GM19372 (cell line): ENCODE measurements at regions not wholly inside any gene's neighbourhood (a gene's known extent, or its start where the extent isn't known, plus 50 kb on each side); places are given as distances from the start of the nearest gene placed in this dataset.

Experiments
- ATAC-seq: cut with Tn5 transposase; IDR thresholded peaks from one replicate; pipeline ENCODE4 v1.9.1; 2021; ENCODE audit warnings: mild to moderate bottlenecking, low read depth, moderate library complexity; ENCODE audit not compliant: unreplicated experiment

DNA sequence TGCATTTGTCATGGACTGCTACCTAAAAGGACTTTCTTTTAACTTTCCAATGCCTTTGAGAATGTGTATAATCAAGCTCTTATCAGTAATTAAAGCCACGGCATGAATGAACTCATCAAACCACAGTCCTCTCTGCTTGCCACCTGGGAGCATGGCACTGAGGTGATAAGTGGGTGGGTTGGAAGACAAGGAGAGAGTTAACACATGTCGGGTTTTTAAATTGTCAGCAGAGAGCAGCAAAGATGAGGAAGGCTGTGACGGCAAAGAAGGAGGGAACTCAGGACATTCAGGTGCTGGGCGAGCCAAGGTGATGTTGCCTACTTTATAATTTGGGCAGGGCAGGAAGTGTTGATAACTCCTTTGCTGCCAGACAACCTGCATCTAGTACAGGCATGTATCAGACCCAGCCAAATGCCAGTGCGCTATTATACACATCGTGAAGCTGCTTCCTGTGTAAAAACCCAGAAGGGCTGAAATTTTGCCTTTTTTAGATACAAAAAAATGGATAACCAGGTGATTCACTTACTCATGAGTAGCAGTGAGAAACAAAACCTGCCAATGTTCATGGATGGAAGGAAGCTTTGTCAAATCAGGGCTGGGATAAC, 269.1 kb downstream of the KIF4B start:
- ATAC-seq, result no peak

DNA sequence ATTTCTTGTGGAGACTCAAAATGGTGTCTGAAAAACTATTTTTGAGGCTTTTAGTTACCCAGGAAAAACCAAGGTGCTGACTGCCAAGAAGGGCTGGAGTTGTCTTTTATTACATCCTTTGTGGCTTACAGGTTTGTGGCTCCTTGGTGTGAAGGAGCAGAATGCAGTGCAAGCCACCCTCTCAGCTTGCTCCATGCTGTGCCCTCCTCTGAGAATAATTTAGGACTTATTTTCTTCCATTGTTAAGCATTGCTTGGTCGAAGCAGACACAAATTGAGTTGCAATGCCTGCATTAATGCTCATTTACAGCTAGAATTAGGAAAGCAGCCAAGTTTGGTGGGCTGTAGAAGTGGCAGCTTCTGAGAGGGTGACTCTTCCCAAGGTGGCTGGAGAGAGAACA, 272.2 kb downstream of the KIF4B start:
- no peak for ATAC-seq

DNA sequence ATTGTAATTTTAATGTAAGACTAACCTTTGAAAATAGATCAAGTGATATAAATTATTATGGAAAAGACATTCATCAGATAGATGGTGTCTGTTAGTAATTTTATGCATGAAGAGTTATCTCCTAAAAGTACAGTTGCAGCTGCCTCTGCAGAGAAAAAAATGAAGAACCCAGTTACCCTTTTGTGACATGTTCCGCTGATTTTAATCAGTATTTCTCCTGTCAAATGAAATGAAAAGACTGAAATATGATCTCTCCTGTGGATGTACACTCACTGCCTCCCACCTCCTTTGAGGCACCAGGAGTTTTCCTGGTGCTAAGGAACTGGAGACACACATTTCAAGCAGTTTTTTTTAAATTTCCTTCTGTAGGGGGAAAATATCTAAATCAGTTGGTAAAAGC, 277.4 kb downstream of the KIF4B start:
- ATAC-seq, result no peak

DNA sequence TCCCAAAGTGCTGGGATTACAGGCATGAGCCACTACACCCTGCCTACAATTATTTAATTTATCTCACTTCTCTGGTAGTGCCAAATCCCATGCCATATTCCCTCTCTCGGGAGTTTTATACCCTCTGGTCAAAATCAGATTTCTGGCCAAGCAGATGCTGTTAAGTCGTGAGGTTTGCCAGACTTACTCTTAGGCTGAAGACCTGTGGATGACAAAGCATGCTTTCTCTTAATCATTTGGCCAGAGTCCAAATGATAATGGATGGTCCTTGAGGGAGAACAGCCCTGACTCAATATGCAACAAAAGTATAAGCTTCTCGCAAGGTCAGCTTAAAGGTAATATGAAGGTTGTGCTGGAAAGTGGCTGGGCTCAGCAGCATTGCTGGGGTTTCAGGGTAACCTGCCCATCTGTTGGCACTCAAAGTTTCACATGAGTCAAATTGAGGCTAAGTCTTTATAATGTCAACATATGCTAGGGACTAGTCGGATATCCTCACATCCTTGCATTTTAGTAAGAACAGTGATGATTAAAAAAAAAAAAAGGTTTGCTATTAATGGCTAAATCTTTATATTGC, 280.1 kb downstream of the KIF4B start:
- ATAC-seq, result no peak

DNA sequence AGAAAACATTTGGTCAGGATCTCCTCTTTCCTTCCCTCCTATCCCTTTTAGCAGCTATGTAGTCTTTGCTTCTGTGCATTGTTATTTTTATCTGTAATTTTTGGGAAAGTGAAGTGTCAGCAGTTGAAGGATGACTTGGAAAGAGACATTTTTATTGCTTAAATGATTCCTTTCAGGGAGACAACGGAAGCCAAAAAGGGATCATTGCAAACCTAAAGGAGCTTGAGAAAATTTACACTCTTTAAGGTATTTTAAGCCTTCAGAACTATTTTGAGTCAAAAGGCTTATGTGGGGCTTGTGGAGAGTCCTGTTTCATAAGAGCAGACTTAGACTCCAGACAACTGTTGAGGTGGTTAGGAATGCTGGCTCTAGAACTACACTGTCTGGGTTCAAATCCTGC, 281.6 kb downstream of the KIF4B start:
- ATAC-seq, result no peak

DNA sequence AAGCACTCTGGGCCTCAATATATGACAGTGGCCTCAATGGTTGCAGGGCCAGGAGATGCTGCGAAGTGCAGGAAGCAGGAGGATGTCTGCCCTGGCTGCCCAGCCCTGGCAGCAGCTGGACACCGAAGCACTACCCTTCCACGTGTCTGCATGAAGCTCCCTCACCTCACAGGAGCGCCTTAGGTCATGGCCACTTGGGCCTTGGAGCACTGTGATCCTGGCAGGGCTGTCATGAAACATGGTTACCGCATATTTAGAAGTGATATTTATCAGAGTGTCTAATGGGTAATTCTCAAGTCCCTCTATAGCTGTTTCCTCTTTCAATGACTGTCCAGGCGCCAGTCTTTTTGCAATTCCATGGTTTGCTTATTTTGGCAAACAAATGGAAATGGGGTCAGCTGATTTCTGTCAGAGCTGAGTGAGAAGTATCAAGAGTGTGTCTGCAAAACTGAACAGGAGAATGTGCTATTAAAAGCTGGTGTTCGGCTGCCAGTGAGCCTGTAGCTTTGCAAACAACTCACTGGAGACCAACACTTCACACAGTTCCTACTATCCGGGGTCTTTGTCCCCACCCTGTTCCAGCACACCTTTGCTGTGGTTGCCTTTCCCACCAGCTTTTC, 285.9 kb downstream of the KIF4B start:
- ATAC-seq, result no peak

DNA sequence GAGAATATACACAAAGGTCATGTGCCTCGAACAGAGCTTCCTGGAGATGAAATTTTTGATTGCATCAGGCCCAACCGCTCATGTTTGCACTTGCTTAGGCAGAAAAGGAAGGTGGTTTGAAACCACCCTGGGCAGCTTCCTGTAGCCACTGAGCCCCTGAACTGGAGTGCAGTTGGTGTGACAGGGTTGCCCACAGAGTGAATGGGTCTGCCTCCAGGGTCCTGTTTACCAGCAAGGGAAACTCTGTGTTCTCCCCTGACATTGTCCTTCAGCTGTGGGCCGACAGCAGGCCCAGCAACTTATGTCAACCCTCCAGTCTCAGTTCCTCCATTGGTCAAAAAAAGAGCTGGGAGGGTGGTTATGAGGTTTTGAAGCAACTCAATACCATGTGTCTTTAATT, 289.6 kb downstream of the KIF4B start:
- ATAC-seq, result no peak

DNA sequence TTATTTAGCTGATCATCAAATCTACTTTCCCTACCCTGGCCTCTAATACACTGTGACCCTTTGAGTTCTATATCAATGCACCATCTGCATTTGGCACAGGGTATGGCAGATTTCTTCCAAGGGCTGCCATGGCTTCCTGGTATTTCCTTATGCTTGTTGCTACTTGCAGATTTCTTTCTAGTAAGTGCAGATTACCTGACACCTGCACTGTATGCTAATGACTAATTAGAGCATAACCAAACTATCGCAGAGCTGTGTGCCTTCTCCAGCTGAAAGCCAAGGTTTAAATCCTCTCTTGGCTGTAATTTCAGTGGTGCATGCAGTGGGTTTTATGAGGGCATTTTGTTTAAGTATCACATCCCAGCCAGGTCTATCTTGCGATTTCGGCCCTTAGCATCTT, 293.7 kb downstream of the KIF4B start:
- ATAC-seq, result no peak

DNA sequence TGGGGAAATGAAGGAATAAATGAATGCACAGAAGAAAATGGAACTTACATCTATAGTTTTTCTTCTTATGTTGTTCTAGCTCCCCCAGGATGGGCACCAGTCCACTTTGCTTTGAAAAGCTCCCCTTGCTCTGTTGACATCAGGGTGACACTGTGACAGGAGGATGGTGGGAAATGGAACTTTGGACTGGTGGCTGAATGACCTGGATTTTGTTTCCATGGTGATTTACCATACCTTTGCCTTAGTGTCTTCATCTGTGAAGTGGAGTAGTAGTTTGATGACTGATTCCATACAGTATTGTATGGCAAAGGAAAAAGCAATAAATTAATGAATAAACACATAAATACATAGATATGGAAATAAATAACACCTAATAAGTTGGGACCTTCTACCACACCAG, 294.7 kb downstream of the KIF4B start:
- no peak for ATAC-seq

DNA sequence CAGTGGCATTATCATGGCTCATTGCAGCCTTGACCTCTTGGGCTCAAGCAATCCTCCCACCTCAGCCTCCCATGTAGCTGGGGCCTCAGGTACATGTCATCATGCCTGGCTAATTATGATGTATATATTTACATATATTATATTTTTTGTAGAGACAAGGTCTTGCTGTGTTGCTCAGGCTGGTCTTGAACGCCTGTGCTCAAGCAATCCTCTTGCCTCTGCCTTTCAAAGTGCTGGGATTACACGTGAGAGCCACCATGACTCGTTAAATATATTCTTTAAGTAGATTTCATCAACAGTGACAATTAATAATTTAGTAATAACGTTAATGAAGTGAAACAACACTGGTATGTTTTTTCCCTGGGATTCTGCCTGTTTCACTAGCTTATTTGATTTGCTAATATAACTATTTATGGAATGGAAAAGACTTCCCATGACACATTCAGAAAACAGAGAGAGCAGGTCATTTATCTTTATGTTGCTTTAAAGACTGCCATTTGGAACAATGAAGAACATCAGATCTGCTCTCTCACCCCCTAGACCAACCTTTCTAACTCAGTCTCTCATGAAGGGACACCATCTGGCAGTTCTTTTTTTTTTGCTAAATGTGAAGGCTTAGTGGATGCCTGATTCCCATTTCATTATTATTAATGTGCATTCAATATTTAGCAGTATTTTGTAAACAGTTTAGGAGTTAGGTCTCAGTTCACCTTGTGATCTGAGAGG, 295.6 kb downstream of the KIF4B start:
- no peak for ATAC-seq

DNA sequence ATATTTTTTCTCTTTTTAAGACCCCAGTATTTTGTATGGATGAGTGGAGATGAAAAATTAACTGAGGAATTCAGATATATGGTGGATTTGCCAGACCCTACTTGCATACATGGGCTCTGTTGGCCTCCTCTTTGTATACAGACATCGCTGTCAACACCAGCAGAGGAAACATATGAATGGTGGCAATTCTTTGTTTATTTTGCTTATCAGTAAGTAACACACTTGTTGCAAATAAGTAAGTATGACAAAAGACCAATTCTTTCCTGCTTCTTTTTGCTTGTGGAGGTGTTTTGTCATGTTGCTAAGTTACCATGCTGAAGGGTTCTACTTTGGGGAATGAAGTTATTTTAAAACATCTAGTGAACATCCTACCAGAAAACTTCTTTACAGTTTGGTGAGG, 298.2 kb downstream of the KIF4B start:
- ATAC-seq, result no peak

DNA sequence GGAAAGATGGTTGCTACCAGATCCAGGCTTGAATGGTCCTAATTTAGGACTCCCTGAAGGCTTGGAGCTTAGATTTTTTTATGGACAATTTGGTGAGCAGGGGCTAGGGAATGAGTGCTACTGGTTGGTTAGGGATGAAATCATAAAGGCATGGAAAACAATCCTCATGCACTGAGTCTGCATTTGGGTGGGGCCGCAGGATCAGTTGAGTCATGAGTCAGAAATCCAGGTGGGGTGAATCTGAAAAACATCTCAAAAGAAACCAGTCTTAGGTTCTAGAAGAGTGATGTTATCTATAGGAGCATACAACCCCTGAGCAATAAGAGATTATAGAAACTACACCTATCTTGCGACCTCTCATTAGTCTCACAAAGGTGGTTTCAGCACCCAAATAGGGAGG, 300.0 kb downstream of the KIF4B start:
- ATAC-seq, result no peak

DNA sequence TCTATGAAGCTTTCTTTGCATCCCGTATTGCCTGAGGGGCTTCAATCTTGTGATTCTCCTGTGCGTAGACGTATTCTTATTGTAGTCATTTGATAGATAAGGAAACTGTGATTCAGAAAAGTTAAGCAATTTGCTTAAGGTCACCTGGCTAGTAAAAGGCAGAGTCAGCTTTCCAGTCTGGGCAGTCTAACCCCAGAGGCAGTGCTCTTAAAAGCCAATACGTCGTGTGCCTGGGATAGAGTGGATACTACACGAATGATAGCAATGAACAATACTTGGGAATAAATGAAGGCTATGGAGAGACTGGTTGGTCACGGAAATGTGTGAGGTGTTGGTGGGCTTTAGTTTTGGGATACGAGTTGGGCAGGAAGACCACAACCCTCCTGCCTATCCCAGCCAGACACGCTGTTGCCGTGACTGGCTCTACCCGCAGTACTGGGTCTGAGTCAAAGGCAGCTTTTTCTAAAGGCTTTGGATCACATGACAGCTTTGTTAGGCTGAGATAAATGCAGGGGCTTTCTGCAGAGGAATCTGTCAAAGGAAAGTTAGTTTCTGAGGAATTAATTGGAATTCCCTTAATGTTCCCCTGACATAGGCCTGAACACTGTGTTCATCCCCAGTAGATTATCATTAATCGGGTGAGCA, 302.6 kb downstream of the KIF4B start:
- ATAC-seq, result no peak

DNA sequence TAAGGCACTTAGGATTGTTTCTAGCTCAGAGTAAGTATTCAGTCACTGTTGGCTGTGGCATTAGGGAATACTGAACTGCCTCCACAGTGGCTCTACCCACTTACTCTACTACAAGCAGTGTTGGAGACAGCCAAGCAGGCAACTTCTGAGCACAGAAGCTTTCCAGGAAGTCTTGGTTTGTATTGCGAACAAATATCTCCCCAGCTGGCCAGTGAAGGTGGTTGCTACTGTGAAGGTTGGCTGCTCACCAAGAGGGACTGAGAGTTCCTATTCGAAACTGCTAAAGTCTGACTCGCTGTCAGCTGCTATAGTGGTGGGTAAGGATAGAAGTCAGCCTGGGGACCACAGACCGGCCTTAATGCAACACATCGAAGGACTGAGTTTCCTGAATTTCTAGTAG, 319.1 kb downstream of the KIF4B start:
- no peak for ATAC-seq

DNA sequence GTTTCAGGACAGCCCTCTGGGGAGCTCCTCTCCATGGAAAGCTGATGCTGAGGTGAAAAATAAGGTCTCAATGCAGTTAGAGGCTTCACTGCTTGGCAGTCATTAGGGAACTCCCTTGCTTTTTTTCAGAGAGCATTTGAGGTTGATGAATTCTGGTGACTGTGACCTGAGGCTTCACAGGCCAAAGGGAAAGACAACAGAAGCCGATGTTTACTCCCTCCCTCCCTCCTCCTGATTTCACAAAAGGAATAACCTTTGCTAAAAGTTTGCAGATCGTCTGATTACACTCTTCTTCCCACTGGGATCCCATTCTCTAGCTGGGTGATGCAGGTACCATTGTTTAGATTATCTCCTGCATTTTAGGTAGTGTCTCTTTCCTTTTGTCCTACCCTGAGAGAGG, 329.4 kb downstream of the KIF4B start:
- no peak for ATAC-seq

DNA sequence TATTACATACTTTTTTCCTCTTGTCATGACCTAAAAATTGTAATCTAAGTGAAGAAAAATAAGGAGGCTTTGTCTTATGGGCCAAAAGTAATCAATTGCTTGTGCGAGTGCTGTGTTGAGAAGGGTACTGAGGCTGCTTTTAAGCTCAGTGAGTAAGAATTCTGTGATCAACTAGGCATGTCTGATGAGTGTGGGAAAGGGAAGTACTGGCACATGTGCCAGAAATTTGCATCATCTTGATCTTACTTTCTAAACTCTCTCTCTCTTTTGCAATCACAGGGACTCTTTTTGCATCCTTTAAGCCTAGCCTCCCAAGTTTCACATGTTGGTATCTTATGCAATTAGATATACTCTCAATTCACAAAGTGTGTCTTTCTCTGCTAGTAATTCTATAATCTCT, 329.9 kb downstream of the KIF4B start:
- ATAC-seq, result no peak

DNA sequence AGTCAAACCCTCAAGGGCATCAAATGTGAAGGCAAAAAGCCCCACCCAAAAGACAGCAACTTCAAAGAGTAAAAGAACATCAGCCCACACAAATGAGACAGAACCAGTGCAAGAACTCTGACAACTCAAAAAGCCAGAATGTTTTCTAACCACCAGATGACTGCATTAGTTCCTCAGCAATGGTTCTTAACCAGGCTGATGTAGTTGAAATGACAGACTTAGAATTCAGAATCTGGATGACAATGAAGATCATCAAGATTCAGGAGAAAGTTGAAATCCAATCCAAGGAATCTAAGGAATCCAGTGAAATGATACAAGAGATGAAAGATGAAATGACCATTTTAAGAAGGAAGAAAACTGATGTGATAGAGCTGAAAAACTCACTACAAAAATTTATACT, 339.7 kb downstream of the KIF4B start:
- ATAC-seq, result no peak

DNA sequence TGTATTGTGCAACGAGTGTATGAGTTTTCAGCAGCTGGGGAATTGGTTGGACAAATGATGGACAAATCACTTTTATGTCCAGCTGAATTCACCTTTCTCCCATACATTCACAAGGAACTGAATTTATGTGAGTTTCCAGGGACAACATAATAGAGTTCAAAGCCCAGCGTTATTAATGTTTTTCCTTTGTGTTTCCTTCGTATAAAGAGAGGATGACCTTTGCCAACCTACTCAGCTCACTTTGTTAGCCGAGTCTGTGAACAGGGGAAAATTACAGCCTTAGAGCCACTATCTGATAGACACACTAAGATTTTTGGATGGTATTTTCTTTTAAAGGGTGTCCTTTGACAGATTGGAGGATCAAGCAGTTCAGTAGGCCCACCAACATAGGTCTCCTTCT, 352.5 kb downstream of the KIF4B start:
- no peak for ATAC-seq

DNA sequence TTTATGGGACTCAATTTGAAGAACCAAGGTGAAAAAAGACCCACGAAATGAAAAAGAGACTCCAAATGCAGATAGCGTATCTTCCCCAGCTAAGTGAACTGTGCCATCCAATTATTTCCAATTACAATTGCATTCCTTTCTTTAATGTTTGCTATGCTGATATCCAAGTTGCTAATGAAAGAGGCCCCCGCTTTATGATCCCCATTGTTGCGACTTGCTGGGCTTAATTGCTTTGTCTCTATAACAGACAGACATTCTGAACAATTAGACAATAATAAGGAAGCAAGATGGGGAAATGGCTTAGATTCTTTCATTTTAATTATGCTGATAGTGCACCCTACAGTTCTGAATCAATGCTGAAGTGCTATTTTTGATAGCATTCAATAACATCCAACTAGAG, 354.3 kb downstream of the KIF4B start:
- ATAC-seq, result no peak

DNA sequence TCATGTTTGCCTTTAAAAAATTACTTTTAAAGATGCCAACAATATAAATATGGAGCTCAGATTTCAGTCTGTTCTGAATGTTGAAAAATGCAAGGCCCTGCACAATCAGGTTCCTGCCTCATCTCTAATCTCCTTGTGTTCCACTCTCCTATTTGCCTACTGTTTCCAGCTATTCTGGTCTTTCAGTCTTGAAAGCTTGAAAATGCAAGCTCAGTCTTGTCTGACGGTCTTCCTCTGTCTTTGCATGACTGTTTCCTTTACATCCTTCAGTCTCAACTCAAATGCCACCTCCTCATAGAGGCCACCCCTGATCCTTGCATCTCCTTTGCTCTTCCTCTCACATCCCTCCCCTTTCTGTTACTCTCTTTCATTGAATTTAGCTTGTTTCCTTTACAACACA, 354.9 kb downstream of the KIF4B start:
- no peak for ATAC-seq

DNA sequence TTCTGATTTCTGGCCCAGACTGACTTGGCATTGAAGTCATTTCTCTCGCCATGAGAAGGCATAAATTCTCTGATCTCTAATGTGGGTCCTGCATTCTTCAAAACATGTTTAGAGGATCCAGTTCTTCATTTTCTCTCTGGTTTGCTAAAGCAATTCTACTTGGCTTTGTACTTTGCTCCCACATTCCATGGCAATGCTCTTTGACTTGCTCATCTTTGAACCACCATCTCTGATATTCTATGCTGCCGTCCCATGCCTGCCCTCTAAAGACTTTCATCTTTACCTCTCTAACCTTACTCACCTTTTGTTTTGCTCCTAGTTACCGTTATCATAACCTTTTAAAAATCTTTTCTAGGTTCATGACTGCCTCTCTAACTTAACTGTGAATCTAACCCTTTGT, 366.9 kb downstream of the KIF4B start:
- no peak for ATAC-seq
